Neural cell (in vitro differentiated cells): ENCODE measurements at regions not wholly inside any gene's neighbourhood (a gene's known extent, or its start where the extent isn't known, plus 50 kb on each side); places are given as distances from the start of the nearest gene placed in this dataset.

Source experiments
- H2AFZ ChIP-seq: fragments of 200-600, 300-800 bp; sonication (generic), shearing (Covaris generic); 2 replicates; pipeline ENCODE4 v1.6.0; 2014; ENCODE audit warnings: low read depth, mild to moderate bottlenecking, antibody characterized with exemption, low read length, moderate library complexity
- H3F3A ChIP-seq: fragments of 200-600 bp; shearing (Covaris generic); 2 replicates; pipeline ENCODE4 v1.6.1; 2016; ENCODE audit warnings: mild to moderate bottlenecking, moderate library complexity, mixed read lengths, antibody characterized with exemption, low read length; ENCODE audit not compliant: insufficient read depth, poor library complexity, severe bottlenecking
- H3K27ac ChIP-seq: fragments of 200-600, 300-800 bp; sonication (generic), shearing (Covaris generic); 2 replicates; pipeline ENCODE4 v1.5.1; 2014; ENCODE audit warnings: mild to moderate bottlenecking, low read length, moderate library complexity
- H3K27me3 ChIP-seq: fragments of 300-800, 200-600 bp; sonication (generic), shearing (Covaris generic); 2 replicates; pipeline ENCODE4 v1.6.0; 2014; ENCODE audit warnings: mild to moderate bottlenecking, low read depth, low read length, moderate library complexity; ENCODE audit not compliant: insufficient read depth
- H3K36me3 ChIP-seq: fragments of 300-800, 200-600 bp; sonication (generic), shearing (Covaris generic); 2 replicates; pipeline ENCODE4 v1.5.1; 2014; ENCODE audit warnings: mild to moderate bottlenecking, antibody characterized with exemption, low read length, moderate library complexity; ENCODE audit not compliant: insufficient read depth
- H3K4me2 ChIP-seq: fragments of 300-800, 200-600 bp; sonication (generic), shearing (Covaris generic); 2 replicates; pipeline ENCODE4 v1.6.0; 2014; ENCODE audit warnings: mild to moderate bottlenecking, low read length
- H3K4me3 ChIP-seq: fragments of 300-800, 200-600 bp; sonication (generic), shearing (Covaris generic); 2 replicates; pipeline ENCODE4 v1.5.1; 2014; ENCODE audit warnings: mild to moderate bottlenecking, low read length, moderate library complexity
- H3K79me2 ChIP-seq: fragments of 200-600 bp; shearing (Covaris generic); replicated peaks from 2 replicates; pipeline ENCODE4 v1.6.0; 2014; ENCODE audit warnings: mild to moderate bottlenecking, low read length, moderate library complexity; ENCODE audit not compliant: insufficient read depth
- H3K9ac ChIP-seq: fragments of 300-800, 200-600 bp; sonication (generic), shearing (Covaris generic); 2 replicates; pipeline ENCODE4 v1.6.1; 2016; ENCODE audit warnings: mild to moderate bottlenecking, low read length, mixed read lengths
- H3K9me2 ChIP-seq: fragments of 200-600 bp; shearing (Covaris generic); 2 replicates; pipeline ENCODE4 v1.6.1; 2016; ENCODE audit warnings: mild to moderate bottlenecking, low read length, mixed read lengths; ENCODE audit not compliant: insufficient read depth
- H3K9me3 ChIP-seq: fragments of 200-600, 300-800 bp; sonication (generic), shearing (Covaris generic); 2 replicates; pipeline ENCODE4 v1.6.1; 2016; ENCODE audit warnings: mild to moderate bottlenecking, mixed run types, low read length, moderate library complexity, mixed read lengths
- H4K20me1 ChIP-seq: fragments of 200-600 bp; shearing (Covaris generic); 2 replicates; pipeline ENCODE4 v1.6.1; 2016; ENCODE audit warnings: mild to moderate bottlenecking, mixed run types; ENCODE audit not compliant: insufficient read depth
- EP300 ChIP-seq: fragments of 450-650 bp; conservative IDR thresholded peaks from 2 replicates; pipeline ENCODE4 v1.6.1; 2014; ENCODE audit warnings: antibody characterized with exemption, mild to moderate bottlenecking, moderate library complexity; ENCODE audit not compliant: poor library complexity, severe bottlenecking
- EZH2 ChIP-seq: fragments of 200-600, 300-800 bp; shearing (Covaris generic), sonication (generic); IDR thresholded peaks from 2 replicates; pipeline ENCODE4 v1.6.1; 2014; ENCODE audit warnings: antibody characterized with exemption, low read length, borderline replicate concordance, mild to moderate bottlenecking; ENCODE audit not compliant: insufficient read depth, poor library complexity, severe bottlenecking
- MXI1 ChIP-seq: fragments of 450-650 bp; conservative IDR thresholded peaks from 2 replicates; pipeline ENCODE4 v1.6.1; 2014; ENCODE audit warnings: antibody characterized with exemption, mild to moderate bottlenecking; ENCODE audit not compliant: poor library complexity, severe bottlenecking
- POLR2AphosphoS5 ChIP-seq: IDR thresholded peaks from 2 replicates; pipeline ENCODE4 v1.6.1; 2012
- RAD21 ChIP-seq: fragments of 450-650 bp; conservative IDR thresholded peaks from 2 replicates; pipeline ENCODE4 v1.6.1; 2014; ENCODE audit warnings: antibody characterized with exemption, mild to moderate bottlenecking, moderate library complexity
- SMC3 ChIP-seq: fragments of 450-650 bp; conservative IDR thresholded peaks from 2 replicates; pipeline ENCODE4 v1.6.1; 2014; ENCODE audit warnings: antibody characterized with exemption, mild to moderate bottlenecking, moderate library complexity; ENCODE audit not compliant: poor library complexity
- TAF1 ChIP-seq: IDR thresholded peaks from 2 replicates; pipeline ENCODE4 v1.6.1; 2012; ENCODE audit warnings: low read depth
- TF ChIP-seq, protein P1 (sequence below): fragments of 450-650 bp; IDR thresholded peaks from 2 replicates; pipeline ENCODE4 v1.5.1; 2014; ENCODE audit warnings: antibody characterized with exemption, mild to moderate bottlenecking, moderate library complexity; ENCODE audit not compliant: poor library complexity, severe bottlenecking
- TF ChIP-seq, protein P2 (sequence below): IDR thresholded peaks from 2 replicates; pipeline ENCODE4 v1.6.1; 2012; ENCODE audit warnings: borderline replicate concordance

- Histone ChIP-seq H3K79me2 (no peaks in the 10 kb centered on the region), H3K27ac (no peak overlapping the region), H3K36me3 (no peaks in the 10 kb centered on the region), H3K4me2 (no peak overlapping the region), H3K9me3 (no peaks in the 10 kb centered on the region), H3F3A (no peaks in the 10 kb centered on the region), H4K20me1 (no peaks in the 10 kb centered on the region), H2AFZ (no peak overlapping the region), H3K9me2 (no peaks in the 10 kb centered on the region), H3K27me3 (peaks cover 30% of the 10 kb centered on the region), H3K9ac (no peak overlapping the region), H3K4me3 (no peak overlapping the region)
- no peak for TF ChIP-seq SMC3
- no peak for TF ChIP-seq TAF1
- TF ChIP-seq EZH2: no peak
- TF ChIP-seq, protein P1, sequence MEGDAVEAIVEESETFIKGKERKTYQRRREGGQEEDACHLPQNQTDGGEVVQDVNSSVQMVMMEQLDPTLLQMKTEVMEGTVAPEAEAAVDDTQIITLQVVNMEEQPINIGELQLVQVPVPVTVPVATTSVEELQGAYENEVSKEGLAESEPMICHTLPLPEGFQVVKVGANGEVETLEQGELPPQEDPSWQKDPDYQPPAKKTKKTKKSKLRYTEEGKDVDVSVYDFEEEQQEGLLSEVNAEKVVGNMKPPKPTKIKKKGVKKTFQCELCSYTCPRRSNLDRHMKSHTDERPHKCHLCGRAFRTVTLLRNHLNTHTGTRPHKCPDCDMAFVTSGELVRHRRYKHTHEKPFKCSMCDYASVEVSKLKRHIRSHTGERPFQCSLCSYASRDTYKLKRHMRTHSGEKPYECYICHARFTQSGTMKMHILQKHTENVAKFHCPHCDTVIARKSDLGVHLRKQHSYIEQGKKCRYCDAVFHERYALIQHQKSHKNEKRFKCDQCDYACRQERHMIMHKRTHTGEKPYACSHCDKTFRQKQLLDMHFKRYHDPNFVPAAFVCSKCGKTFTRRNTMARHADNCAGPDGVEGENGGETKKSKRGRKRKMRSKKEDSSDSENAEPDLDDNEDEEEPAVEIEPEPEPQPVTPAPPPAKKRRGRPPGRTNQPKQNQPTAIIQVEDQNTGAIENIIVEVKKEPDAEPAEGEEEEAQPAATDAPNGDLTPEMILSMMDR: no peak
- no peak for TF ChIP-seq RAD21
- TF ChIP-seq POLR2AphosphoS5: no peak
- TF ChIP-seq EP300: no peak
- TF ChIP-seq, protein P2, sequence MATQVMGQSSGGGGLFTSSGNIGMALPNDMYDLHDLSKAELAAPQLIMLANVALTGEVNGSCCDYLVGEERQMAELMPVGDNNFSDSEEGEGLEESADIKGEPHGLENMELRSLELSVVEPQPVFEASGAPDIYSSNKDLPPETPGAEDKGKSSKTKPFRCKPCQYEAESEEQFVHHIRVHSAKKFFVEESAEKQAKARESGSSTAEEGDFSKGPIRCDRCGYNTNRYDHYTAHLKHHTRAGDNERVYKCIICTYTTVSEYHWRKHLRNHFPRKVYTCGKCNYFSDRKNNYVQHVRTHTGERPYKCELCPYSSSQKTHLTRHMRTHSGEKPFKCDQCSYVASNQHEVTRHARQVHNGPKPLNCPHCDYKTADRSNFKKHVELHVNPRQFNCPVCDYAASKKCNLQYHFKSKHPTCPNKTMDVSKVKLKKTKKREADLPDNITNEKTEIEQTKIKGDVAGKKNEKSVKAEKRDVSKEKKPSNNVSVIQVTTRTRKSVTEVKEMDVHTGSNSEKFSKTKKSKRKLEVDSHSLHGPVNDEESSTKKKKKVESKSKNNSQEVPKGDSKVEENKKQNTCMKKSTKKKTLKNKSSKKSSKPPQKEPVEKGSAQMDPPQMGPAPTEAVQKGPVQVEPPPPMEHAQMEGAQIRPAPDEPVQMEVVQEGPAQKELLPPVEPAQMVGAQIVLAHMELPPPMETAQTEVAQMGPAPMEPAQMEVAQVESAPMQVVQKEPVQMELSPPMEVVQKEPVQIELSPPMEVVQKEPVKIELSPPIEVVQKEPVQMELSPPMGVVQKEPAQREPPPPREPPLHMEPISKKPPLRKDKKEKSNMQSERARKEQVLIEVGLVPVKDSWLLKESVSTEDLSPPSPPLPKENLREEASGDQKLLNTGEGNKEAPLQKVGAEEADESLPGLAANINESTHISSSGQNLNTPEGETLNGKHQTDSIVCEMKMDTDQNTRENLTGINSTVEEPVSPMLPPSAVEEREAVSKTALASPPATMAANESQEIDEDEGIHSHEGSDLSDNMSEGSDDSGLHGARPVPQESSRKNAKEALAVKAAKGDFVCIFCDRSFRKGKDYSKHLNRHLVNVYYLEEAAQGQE: no peak
- no peak for TF ChIP-seq MXI1
Measured at GRCh38 chr2:174686430-174686829, 77.8 kb downstream of the CHRNA1 start.

- Histone ChIP-seq H3K9ac (no peak overlapping the region), H3K79me2 (no peaks in the 10 kb centered on the region), H3K4me2 (no peak overlapping the region), H3K27me3 (peaks cover 38% of the 10 kb centered on the region), H3K9me3 (no peaks in the 10 kb centered on the region), H3F3A (no peaks in the 10 kb centered on the region), H2AFZ (no peak overlapping the region), H3K4me3 (peak overlapping the region; percentile 81), H3K9me2 (no peaks in the 10 kb centered on the region), H4K20me1 (no peaks in the 10 kb centered on the region), H3K36me3 (no peaks in the 10 kb centered on the region), H3K27ac (no peak overlapping the region)
- TF ChIP-seq EP300 (no peak), TAF1 (no peak), EZH2 (no peak), SMC3 (no peak), MXI1 (no peak)
- TF ChIP-seq, protein P1: no peak
- TF ChIP-seq, protein P2: no peak
Measured at GRCh38 chr2:174683392-174683759, 80.9 kb downstream of the CHRNA1 start.
